GM06990 (cell line): ENCODE measurements at regions not wholly inside any gene's neighbourhood (a gene's known extent, or its start where the extent isn't known, plus 50 kb on each side); places are given as distances from the start of the nearest gene placed in this dataset.

Source experiments
- DNase-seq: peaks from one replicate; pipeline ENCODE4 v3.0.0-alpha.2; 2011; ENCODE audit not compliant: insufficient read length; ENCODE audit errors: extremely low read depth
- H3K27me3 ChIP-seq: replicated peaks from 2 replicates; pipeline ENCODE4 v1.6.0; 2011; ENCODE audit warnings: low read length; ENCODE audit not compliant: control insufficient read depth, insufficient read depth
- H3K36me3 ChIP-seq: 2 replicates; pipeline ENCODE4 v1.5.1; 2011; ENCODE audit warnings: low read length; ENCODE audit not compliant: control insufficient read depth, insufficient read depth
- H3K4me3 ChIP-seq: replicated peaks from 2 replicates; pipeline ENCODE4 v1.5.1; 2011; ENCODE audit warnings: low read depth, mild to moderate bottlenecking, control low read depth, low read length
- TF ChIP-seq, protein P1 (sequence below): IDR thresholded peaks from 2 replicates; pipeline ENCODE4 v1.5.1; 2011; ENCODE audit warnings: low read length, control low read depth, mild to moderate bottlenecking, inconsistent platforms; ENCODE audit not compliant: insufficient read depth, poor library complexity, severe bottlenecking

DNA sequence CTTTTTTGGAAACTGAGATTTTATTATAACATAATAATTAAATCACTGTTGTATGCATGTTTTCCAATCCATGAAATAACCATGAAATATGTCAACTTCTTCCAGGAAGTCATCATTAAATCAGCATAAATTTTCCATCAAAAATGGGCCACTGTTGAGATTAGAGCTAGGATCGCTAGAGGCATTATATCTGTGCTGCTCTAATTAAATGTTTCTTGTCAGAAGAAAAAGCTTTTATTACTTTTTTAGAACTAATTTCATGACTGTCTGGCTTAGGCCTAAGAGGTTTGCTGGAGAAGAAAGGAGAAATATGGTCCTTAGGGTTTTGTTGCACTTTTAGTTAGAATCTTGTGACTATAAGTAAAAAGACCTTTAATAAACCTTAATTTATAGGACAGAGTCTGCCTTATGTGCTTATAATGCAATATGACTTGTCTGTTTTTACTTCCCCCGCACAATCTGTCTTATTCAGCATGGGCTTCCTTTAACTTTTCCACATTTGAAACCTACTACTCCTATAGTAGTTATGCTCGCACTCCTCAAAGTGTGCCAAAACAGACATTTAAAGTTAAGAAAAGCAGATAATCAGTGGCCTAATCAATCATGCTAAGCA is 363.4 kb upstream of the GCFC2 start:
- Histone ChIP-seq H3K27me3 (no peaks in the 10 kb centered on the region), H3K36me3 (no peaks in the 10 kb centered on the region), H3K4me3 (no peak overlapping the region)
- TF ChIP-seq, protein P1, sequence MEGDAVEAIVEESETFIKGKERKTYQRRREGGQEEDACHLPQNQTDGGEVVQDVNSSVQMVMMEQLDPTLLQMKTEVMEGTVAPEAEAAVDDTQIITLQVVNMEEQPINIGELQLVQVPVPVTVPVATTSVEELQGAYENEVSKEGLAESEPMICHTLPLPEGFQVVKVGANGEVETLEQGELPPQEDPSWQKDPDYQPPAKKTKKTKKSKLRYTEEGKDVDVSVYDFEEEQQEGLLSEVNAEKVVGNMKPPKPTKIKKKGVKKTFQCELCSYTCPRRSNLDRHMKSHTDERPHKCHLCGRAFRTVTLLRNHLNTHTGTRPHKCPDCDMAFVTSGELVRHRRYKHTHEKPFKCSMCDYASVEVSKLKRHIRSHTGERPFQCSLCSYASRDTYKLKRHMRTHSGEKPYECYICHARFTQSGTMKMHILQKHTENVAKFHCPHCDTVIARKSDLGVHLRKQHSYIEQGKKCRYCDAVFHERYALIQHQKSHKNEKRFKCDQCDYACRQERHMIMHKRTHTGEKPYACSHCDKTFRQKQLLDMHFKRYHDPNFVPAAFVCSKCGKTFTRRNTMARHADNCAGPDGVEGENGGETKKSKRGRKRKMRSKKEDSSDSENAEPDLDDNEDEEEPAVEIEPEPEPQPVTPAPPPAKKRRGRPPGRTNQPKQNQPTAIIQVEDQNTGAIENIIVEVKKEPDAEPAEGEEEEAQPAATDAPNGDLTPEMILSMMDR = no peak
- no peak for DNase-seq

DNA sequence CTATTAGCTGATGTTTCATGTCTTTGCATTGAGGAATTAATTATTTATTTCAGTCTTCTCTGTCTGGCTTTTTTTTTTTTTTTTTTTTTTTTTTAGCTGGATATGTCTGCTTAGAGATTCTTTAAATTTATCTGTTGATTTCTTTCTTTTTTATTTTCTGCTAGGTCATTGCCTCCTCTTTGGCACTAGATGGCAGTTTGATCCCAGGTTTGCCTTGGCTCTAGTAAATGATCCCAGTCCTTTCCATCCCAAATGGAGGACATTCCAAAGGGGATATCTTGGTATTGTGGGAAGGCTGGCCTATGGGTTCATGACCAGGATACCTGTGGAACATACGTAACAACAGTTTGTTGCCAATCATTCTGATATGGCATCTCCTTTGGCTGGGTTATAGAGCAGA is 339.5 kb upstream of the GCFC2 start:
- TF ChIP-seq, protein P1 = no peak
- H3K36me3 ChIP-seq = no peaks in the 10 kb centered on the region
- H3K27me3 ChIP-seq = no peaks in the 10 kb centered on the region
- no peak overlapping the region for H3K4me3 ChIP-seq
- no peak for DNase-seq

DNA sequence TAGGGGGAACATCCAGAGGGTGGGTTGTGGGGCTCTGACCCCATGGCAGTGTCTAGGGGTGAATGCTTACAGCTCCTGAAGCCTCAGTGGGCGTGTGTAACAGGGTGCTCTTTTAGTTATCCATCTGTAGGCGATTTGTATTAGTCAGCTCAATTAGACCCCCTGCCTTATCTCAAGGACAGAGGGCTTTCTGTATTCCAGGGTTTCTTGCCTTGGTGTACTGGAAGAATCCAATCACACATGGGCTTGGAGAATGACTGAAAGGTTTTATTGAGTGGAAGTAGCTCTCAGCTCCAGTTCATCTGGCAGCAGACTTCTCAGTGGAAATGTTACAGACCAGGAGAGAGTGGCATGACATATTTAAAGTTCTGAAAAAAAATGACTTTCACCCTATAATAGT is 334.0 kb upstream of the GCFC2 start:
- H3K27me3 ChIP-seq = no peaks in the 10 kb centered on the region
- TF ChIP-seq, protein P1 = no peak
- no peaks in the 10 kb centered on the region for H3K36me3 ChIP-seq

DNA sequence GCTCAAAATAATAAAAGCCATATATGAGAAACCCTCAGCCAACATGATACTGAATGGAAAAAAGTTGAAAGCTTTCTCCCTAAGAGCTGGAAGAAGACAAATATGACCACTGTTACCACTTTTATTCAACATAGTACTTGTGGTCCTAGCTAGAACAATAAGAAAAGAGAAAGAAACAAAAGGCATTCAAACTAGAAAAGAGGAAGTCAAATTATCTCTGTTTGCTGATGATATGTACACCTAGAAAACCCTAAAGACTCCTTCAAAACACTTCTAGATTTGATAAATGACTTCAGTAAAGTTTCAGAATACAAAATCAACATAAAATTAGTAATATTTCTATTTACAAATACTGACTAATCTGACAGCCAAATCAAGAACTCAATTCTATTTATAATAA is 328.8 kb upstream of the GCFC2 start:
- TF ChIP-seq, protein P1 = no peak
- Histone ChIP-seq H3K27me3 (no peaks in the 10 kb centered on the region), H3K4me3 (no peak overlapping the region), H3K36me3 (no peaks in the 10 kb centered on the region)
- no peak for DNase-seq

More for the DNA sequence above, 334.0 kb upstream of the GCFC2 start:
- no peak for DNase-seq
- H3K4me3 ChIP-seq = no peak overlapping the region

DNA sequence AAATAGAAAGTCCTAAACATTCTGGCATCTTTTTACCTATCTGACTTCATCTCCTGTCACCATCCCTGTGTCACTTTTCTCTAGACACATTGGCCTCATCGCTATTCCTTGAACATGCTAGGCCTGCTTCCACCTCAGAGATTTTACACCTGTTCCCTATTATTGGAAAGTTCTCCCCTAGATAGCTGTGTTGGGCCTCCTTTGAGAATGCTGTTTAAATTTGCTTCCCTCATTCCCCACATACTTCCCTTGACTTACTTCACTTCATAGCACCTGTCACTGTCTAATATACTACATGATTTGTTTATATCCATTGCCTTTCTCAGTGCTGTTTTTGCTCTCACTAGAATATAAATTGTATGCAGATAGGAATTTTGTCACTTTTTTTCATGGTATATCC is 317.0 kb upstream of the GCFC2 start:
- TF ChIP-seq, protein P1 = no peak
- H3K4me3 ChIP-seq = no peak overlapping the region
- DNase-seq = no peak
- H3K27me3 ChIP-seq = no peaks in the 10 kb centered on the region
- no peaks in the 10 kb centered on the region for H3K36me3 ChIP-seq

DNA sequence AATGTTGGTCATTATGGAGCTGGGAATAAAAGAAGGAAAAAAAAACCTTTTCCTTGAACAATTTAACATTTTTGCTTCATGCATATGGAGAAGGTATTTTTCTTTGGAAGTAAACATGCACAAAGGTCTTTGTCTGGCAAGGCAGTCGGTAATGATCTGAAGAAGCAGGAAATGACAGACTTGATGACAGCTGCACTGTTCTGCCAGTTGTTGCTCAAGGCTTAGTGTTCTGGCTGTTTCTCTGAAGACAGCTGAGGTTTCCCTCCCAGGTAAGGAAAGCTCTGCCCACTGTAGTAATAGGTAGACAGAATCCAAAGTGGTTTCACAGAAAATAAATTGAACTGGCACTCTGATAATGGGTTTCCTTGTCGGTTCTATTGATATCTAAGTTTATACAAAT is 308.4 kb upstream of the GCFC2 start:
- DNase-seq = no peak
- Histone ChIP-seq H3K27me3 (no peaks in the 10 kb centered on the region), H3K36me3 (no peaks in the 10 kb centered on the region), H3K4me3 (no peak overlapping the region)
- TF ChIP-seq, protein P1 = no peak
